Naive B cell (primary cell): ENCODE measurements at regions not wholly inside any gene's neighbourhood (a gene's known extent, or its start where the extent isn't known, plus 50 kb on each side); places are given as distances from the start of the nearest gene placed in this dataset.

Experiments
- ATAC-seq, 2 donors: fragments of 150-1000 bp; cut with Tn5 transposase; 2 replicates each; pipeline ENCODE4 v1.10.0; 2021; ENCODE audit warnings: low read depth in 2 of 2, mild to moderate bottlenecking in 2 of 2, moderate library complexity in 2 of 2
- DNase-seq: peaks from one replicate; pipeline ENCODE4 v3.0.0; 2022
- H3K27ac Mint-ChIP-seq, 6 donors: one replicate each; pipeline ENCODE4 v1.8.0; 2020 to 2022; ENCODE audit warnings: mild to moderate bottlenecking in 6 of 6, mixed read lengths in 6 of 6, moderate library complexity in 5 of 6, inconsistent platforms in 2 of 6
- H3K27me3 Mint-ChIP-seq, 3 donors: one replicate each; pipeline ENCODE4 v1.8.0; 2021 to 2022; ENCODE audit warnings: mixed read lengths in 3 of 3, mild to moderate bottlenecking in 1 of 3
- H3K36me3 Mint-ChIP-seq, 2 donors: one replicate each; pipeline ENCODE4 v1.8.0; 2020 to 2022; ENCODE audit warnings: mixed read lengths in 2 of 2, inconsistent platforms in 1 of 2, mild to moderate bottlenecking in 1 of 2
- H3K4me1 Mint-ChIP-seq, 3 donors: one replicate each; pipeline ENCODE4 v1.8.0; 2020 to 2022; ENCODE audit warnings: mixed read lengths in 3 of 3, inconsistent platforms in 1 of 3, mild to moderate bottlenecking in 1 of 3, moderate library complexity in 1 of 3
- H3K4me3 Mint-ChIP-seq, 8 donors: one replicate each; pipeline ENCODE4 v1.8.0; 2020 to 2022; ENCODE audit warnings: mild to moderate bottlenecking in 8 of 8, mixed read lengths in 8 of 8, moderate library complexity in 8 of 8, inconsistent platforms in 2 of 8
- H3K9me3 Mint-ChIP-seq, 7 donors: one replicate each; pipeline ENCODE4 v1.8.0; 2020 to 2022; ENCODE audit warnings: mixed read lengths in 7 of 7, mild to moderate bottlenecking in 5 of 7, inconsistent platforms in 2 of 7, moderate library complexity in 1 of 7

GRCh38 chr4:34893382-34893781, 1350.9 kb downstream of the ARAP2 start:
- Mint-ChIP-seq H3K27me3 (no peaks in the 10 kb centered on the region), H3K4me3 (no peak overlapping the region), H3K4me1 (no peaks in the 10 kb centered on the region), H3K9me3 (peaks cover 0 to 5% (median 0%) of the 10 kb centered on the region in 7 donors), H3K36me3 (no peaks in the 10 kb centered on the region), H3K27ac (no peak overlapping the region)
- ATAC-seq (no peak), DNase-seq (no peak)

GRCh38 chr4:34920032-34920431, 1324.3 kb downstream of the ARAP2 start:
- no peak for ATAC-seq
- H3K27me3 Mint-ChIP-seq = no peaks in the 10 kb centered on the region
- H3K4me3 Mint-ChIP-seq = no peak overlapping the region
- no peak overlapping the region for H3K27ac Mint-ChIP-seq
- H3K36me3 Mint-ChIP-seq = no peaks in the 10 kb centered on the region
- no peaks in the 10 kb centered on the region for H3K4me1 Mint-ChIP-seq
- no peak for DNase-seq
- peaks cover 0 to 4% (median 0%) of the 10 kb centered on the region in 7 donors for H3K9me3 Mint-ChIP-seq

- H3K4me1 Mint-ChIP-seq = no peaks in the 10 kb centered on the region
- no peak overlapping the region for H3K4me3 Mint-ChIP-seq
- H3K27me3 Mint-ChIP-seq = no peaks in the 10 kb centered on the region
- ATAC-seq (no peak), DNase-seq (no peak)
- H3K27ac Mint-ChIP-seq = no peak overlapping the region
- H3K36me3 Mint-ChIP-seq = no peaks in the 10 kb centered on the region
- peaks cover 0 to 4% (median 0%) of the 10 kb centered on the region in 7 donors for H3K9me3 Mint-ChIP-seq
Measured at GRCh38 chr4:34921391-34921790, 1322.9 kb downstream of the ARAP2 start.

GRCh38 chr4:34922325-34922724, 1322.0 kb downstream of the ARAP2 start:
- ATAC-seq (no peak), DNase-seq (no peak)
- Mint-ChIP-seq H3K9me3 (peaks cover 0 to 4% (median 0%) of the 10 kb centered on the region in 7 donors), H3K4me3 (no peak overlapping the region), H3K27me3 (no peaks in the 10 kb centered on the region), H3K4me1 (no peaks in the 10 kb centered on the region), H3K27ac (no peak overlapping the region), H3K36me3 (no peaks in the 10 kb centered on the region)

GRCh38 chr4:34932591-34932990, 1311.7 kb downstream of the ARAP2 start:
- Mint-ChIP-seq H3K9me3 (peaks cover 0 to 9% (median 2%) of the 10 kb centered on the region in 7 donors), H3K4me3 (no peak overlapping the region), H3K27me3 (no peaks in the 10 kb centered on the region), H3K36me3 (no peaks in the 10 kb centered on the region), H3K4me1 (no peaks in the 10 kb centered on the region), H3K27ac (no peak overlapping the region)
- no peak for ATAC-seq
- DNase-seq = no peak

- no peaks in the 10 kb centered on the region for H3K4me1 Mint-ChIP-seq
Measured at GRCh38 chr4:34935739-34936138, 1308.6 kb downstream of the ARAP2 start.

GRCh38 chr4:34939073-34939472, 1305.2 kb downstream of the ARAP2 start:
- Mint-ChIP-seq H3K27ac (no peak overlapping the region), H3K4me3 (no peak overlapping the region), H3K27me3 (no peaks in the 10 kb centered on the region)

More at GRCh38 chr4:34935739-34936138, 1308.6 kb downstream of the ARAP2 start:
- ATAC-seq (no peak), DNase-seq (no peak)
- Mint-ChIP-seq H3K9me3 (peaks cover 0 to 5% (median 0%) of the 10 kb centered on the region in 7 donors), H3K36me3 (no peaks in the 10 kb centered on the region), H3K27me3 (no peaks in the 10 kb centered on the region), H3K4me3 (no peak overlapping the region), H3K27ac (no peak overlapping the region)

GRCh38 chr4:34943741-34944386, 1300.5 kb downstream of the ARAP2 start:
- DNase-seq (no peak), ATAC-seq (no peak)
- Mint-ChIP-seq H3K36me3 (no peaks in the 10 kb centered on the region), H3K9me3 (peaks cover 0 to 5% (median 0%) of the 10 kb centered on the region in 7 donors), H3K4me3 (no peak overlapping the region), H3K4me1 (no peaks in the 10 kb centered on the region), H3K27me3 (no peaks in the 10 kb centered on the region), H3K27ac (no peak overlapping the region)

More at GRCh38 chr4:34939073-34939472, 1305.2 kb downstream of the ARAP2 start:
- no peak for ATAC-seq
- Mint-ChIP-seq H3K4me1 (no peaks in the 10 kb centered on the region), H3K9me3 (peaks cover 0 to 5% (median 0%) of the 10 kb centered on the region in 7 donors), H3K36me3 (no peaks in the 10 kb centered on the region)
- DNase-seq = no peak

- Mint-ChIP-seq H3K36me3 (no peaks in the 10 kb centered on the region), H3K27ac (no peak overlapping the region), H3K4me3 (no peak overlapping the region), H3K9me3 (peaks cover 0 to 5% (median 0%) of the 10 kb centered on the region in 7 donors), H3K4me1 (no peaks in the 10 kb centered on the region), H3K27me3 (no peaks in the 10 kb centered on the region)
- ATAC-seq (no peak), DNase-seq (no peak)
Measured at GRCh38 chr4:34950926-34951325, 1293.4 kb downstream of the ARAP2 start.

- H3K36me3 Mint-ChIP-seq = no peaks in the 10 kb centered on the region
- peaks cover 0 to 5% (median 0%) of the 10 kb centered on the region in 7 donors for H3K9me3 Mint-ChIP-seq
- no peaks in the 10 kb centered on the region for H3K27me3 Mint-ChIP-seq
- H3K4me1 Mint-ChIP-seq = no peaks in the 10 kb centered on the region
- H3K4me3 Mint-ChIP-seq = no peak overlapping the region
- no peak overlapping the region for H3K27ac Mint-ChIP-seq
- no peak for ATAC-seq
- DNase-seq = no peak
Measured at GRCh38 chr4:34953145-34953799, 1291.0 kb downstream of the ARAP2 start.

GRCh38 chr4:34964613-34965012, 1279.7 kb downstream of the ARAP2 start:
- no peak for ATAC-seq
- H3K27ac Mint-ChIP-seq = no peak overlapping the region
- H3K4me3 Mint-ChIP-seq = no peak overlapping the region
- H3K9me3 Mint-ChIP-seq = peaks cover 0 to 3% (median 0%) of the 10 kb centered on the region in 7 donors
- DNase-seq = no peak
- no peaks in the 10 kb centered on the region for H3K4me1 Mint-ChIP-seq
- H3K27me3 Mint-ChIP-seq = no peaks in the 10 kb centered on the region
- H3K36me3 Mint-ChIP-seq = no peaks in the 10 kb centered on the region

- H3K4me1 Mint-ChIP-seq = no peaks in the 10 kb centered on the region
- no peaks in the 10 kb centered on the region for H3K27me3 Mint-ChIP-seq
- H3K4me3 Mint-ChIP-seq = no peak overlapping the region
- DNase-seq = no peak
- ATAC-seq = no peak
- H3K27ac Mint-ChIP-seq = no peak overlapping the region
- no peaks in the 10 kb centered on the region for H3K9me3 Mint-ChIP-seq
- H3K36me3 Mint-ChIP-seq = no peaks in the 10 kb centered on the region
Measured at GRCh38 chr4:34972189-34972588, 1272.1 kb downstream of the ARAP2 start.

- H3K9me3 Mint-ChIP-seq = no peaks in the 10 kb centered on the region
- H3K27me3 Mint-ChIP-seq = no peaks in the 10 kb centered on the region
- ATAC-seq = no peak
- no peak for DNase-seq
- no peak overlapping the region for H3K4me3 Mint-ChIP-seq
- no peaks in the 10 kb centered on the region for H3K36me3 Mint-ChIP-seq
- H3K4me1 Mint-ChIP-seq = no peaks in the 10 kb centered on the region
- no peak overlapping the region for H3K27ac Mint-ChIP-seq
Measured at GRCh38 chr4:34973650-34974312, 1270.5 kb downstream of the ARAP2 start.

- no peak overlapping the region for H3K27ac Mint-ChIP-seq
- H3K4me1 Mint-ChIP-seq = no peaks in the 10 kb centered on the region
- H3K9me3 Mint-ChIP-seq = no peaks in the 10 kb centered on the region
- no peaks in the 10 kb centered on the region for H3K27me3 Mint-ChIP-seq
- DNase-seq = no peak
- ATAC-seq = no peak
- no peaks in the 10 kb centered on the region for H3K36me3 Mint-ChIP-seq
- H3K4me3 Mint-ChIP-seq = no peak overlapping the region
Measured at GRCh38 chr4:34974313-34974680, 1270.0 kb downstream of the ARAP2 start.
